ENCODE measurements at regions not wholly inside any gene's neighbourhood (a gene's known extent, or its start where the extent isn't known, plus 50 kb on each side); places are given as distances from the start of the nearest gene placed in this dataset.

DNA sequence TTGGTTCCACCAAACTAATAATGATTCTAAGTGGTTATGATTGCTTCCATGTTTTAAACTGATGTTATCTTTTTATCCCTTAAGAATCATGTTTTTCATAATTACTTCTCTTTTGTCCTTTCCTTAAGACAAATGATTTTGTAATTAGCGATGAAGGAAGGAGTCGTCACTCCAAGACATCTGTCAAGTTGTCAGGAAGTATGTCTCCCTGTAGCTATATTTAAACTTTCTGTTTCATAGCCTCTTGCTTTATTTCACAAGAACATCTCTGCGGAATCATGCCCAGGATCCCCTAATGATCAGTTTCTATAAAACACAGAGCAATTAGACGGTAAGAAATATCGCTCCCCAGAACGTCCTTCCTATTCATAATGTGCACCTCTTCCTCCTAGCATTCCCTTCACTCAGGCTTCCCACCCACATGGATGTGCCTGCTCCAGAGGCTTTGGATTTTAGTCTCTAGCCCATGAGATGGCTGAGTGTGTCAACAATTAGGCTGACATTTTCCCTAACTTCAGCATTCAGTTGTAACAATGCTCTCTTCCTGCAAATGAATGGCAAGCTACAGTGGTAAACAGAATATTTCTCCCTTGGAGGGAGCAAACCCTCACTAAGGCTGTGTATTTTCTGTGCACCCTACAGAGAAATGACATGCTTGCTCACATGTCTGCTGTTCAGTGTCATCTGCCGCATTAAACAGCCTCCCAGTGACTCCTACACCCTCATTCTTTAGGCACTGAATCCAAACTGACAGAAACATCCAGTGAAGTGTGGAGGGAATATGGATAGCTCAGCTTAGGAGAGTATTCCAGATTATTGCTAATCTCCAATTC is 879.6 kb upstream of the CELF4 start:
- H3K9ac ChIP-seq (ENCODE audit: low read length): no peak overlapping the region
- H3K4me1 ChIP-seq (ENCODE audit: insufficient read depth, low read length): no peaks in the 10 kb centered on the region
- Mint-ChIP-seq H3K27me3 (ENCODE audit: low read depth, unreplicated experiment) (peaks cover 2% of the 10 kb centered on the region), H3K27ac (ENCODE audit: unreplicated experiment) (no peak overlapping the region), H3K9me3 (ENCODE audit: unreplicated experiment) (peaks cover 4% of the 10 kb centered on the region), H3K36me3 (ENCODE audit: low read depth, unreplicated experiment) (no peaks in the 10 kb centered on the region), H3K4me3 (ENCODE audit: unreplicated experiment) (no peak overlapping the region), H3K4me1 (ENCODE audit: low read depth, unreplicated experiment) (peaks cover 13% of the 10 kb centered on the region)
- H3K27me3 ChIP-seq (ENCODE audit: insufficient read depth, low read length): no peaks in the 10 kb centered on the region
- no peak overlapping the region for H3K4me2 ChIP-seq (ENCODE audit: low read length)
- TF ChIP-seq EZH2 (IDR thresholded peaks at IDR 0.05; ENCODE audit: insufficient read depth, low read length) (no peak), CTCF (IDR thresholded peaks at IDR 0.05; ENCODE audit: insufficient read depth, low read depth, low read length) (no peak)
- FAIRE-seq: no peak
- no peak overlapping the region for H3K27ac ChIP-seq (ENCODE audit: low read depth, low read length)
- H2AFZ ChIP-seq (ENCODE audit: low read depth, low read length): no peak overlapping the region
- no peaks in the 10 kb centered on the region for H3K79me2 ChIP-seq (ENCODE audit: insufficient read depth, low read length)
- DNase-seq (ENCODE audit: low read depth): no peak
- no peak overlapping the region for H3K4me3 ChIP-seq (ENCODE audit: insufficient read depth, low read depth, low read length)
- H3K36me3 ChIP-seq (ENCODE audit: insufficient read depth, low read length): no peaks in the 10 kb centered on the region
- no peaks in the 10 kb centered on the region for H3K9me3 ChIP-seq (ENCODE audit: insufficient read depth, low read depth, low read length)
- no peaks in the 10 kb centered on the region for H4K20me1 ChIP-seq (ENCODE audit: insufficient read depth, low read length)

DNA sequence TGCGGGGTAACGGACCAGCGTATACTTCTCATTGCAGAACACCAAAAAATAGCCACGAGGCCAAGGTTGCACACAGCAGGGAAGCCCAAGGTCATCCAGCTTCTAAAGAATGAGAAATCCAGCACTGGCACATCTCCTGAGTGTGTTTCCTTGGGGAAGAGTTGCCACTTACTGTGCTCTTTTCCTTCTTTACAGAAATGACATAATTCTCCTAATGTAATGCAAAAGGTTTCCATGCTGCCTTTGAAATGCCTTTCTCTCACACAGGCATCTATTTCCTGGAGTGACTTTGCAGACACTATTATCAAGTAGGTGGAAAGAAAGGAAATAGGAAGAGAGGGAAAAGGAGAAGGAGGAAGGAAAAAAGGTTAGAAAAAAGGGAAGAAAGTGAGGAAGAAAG is 862.1 kb upstream of the CELF4 start:
- no peaks in the 10 kb centered on the region for H3K4me1 ChIP-seq (ENCODE audit: insufficient read depth, low read length)
- no peaks in the 10 kb centered on the region for H3K9me3 Mint-ChIP-seq (ENCODE audit: unreplicated experiment)
- no peak overlapping the region for H2AFZ ChIP-seq (ENCODE audit: low read depth, low read length)
- DNase-seq (ENCODE audit: low read depth) (no peak), FAIRE-seq (no peak)
- no peaks in the 10 kb centered on the region for H3K36me3 Mint-ChIP-seq (ENCODE audit: low read depth, unreplicated experiment)
- H3K4me2 ChIP-seq (ENCODE audit: low read length): no peak overlapping the region
- no peaks in the 10 kb centered on the region for H3K9me3 ChIP-seq (ENCODE audit: insufficient read depth, low read depth, low read length)
- H3K9ac ChIP-seq (ENCODE audit: low read length): no peak overlapping the region
- H3K27me3 Mint-ChIP-seq (ENCODE audit: low read depth, unreplicated experiment): peaks cover 3% of the 10 kb centered on the region
- H4K20me1 ChIP-seq (ENCODE audit: insufficient read depth, low read length): no peaks in the 10 kb centered on the region
- H3K27me3 ChIP-seq (ENCODE audit: insufficient read depth, low read length): no peaks in the 10 kb centered on the region
- no peak overlapping the region for H3K27ac Mint-ChIP-seq (ENCODE audit: unreplicated experiment)
- H3K4me3 ChIP-seq (ENCODE audit: insufficient read depth, low read depth, low read length): no peak overlapping the region
- H3K4me1 Mint-ChIP-seq (ENCODE audit: low read depth, unreplicated experiment): peaks cover 13% of the 10 kb centered on the region
- H3K36me3 ChIP-seq (ENCODE audit: insufficient read depth, low read length): no peaks in the 10 kb centered on the region
- TF ChIP-seq CTCF (IDR thresholded peaks at IDR 0.05; ENCODE audit: insufficient read depth, low read depth, low read length): no peak
- no peak for TF ChIP-seq EZH2 (IDR thresholded peaks at IDR 0.05; ENCODE audit: insufficient read depth, low read length)
- no peak overlapping the region for H3K27ac ChIP-seq (ENCODE audit: low read depth, low read length)
- no peak overlapping the region for H3K4me3 Mint-ChIP-seq (ENCODE audit: unreplicated experiment)
- H3K79me2 ChIP-seq (ENCODE audit: insufficient read depth, low read length): no peaks in the 10 kb centered on the region

GRCh38 chr18:38427234-38427633 is 861.6 kb upstream of the CELF4 start:
- Histone ChIP-seq H3K9ac (ENCODE audit: low read length) (no peak overlapping the region), H3K27ac (ENCODE audit: low read depth, low read length) (no peak overlapping the region), H3K36me3 (ENCODE audit: insufficient read depth, low read length) (no peaks in the 10 kb centered on the region), H3K4me3 (ENCODE audit: insufficient read depth, low read depth, low read length) (no peak overlapping the region), H3K4me2 (ENCODE audit: low read length) (no peak overlapping the region), H2AFZ (ENCODE audit: low read depth, low read length) (no peak overlapping the region), H3K9me3 (ENCODE audit: insufficient read depth, low read depth, low read length) (no peaks in the 10 kb centered on the region), H3K79me2 (ENCODE audit: insufficient read depth, low read length) (no peaks in the 10 kb centered on the region), H3K4me1 (ENCODE audit: insufficient read depth, low read length) (no peaks in the 10 kb centered on the region), H3K27me3 (ENCODE audit: insufficient read depth, low read length) (no peaks in the 10 kb centered on the region), H4K20me1 (ENCODE audit: insufficient read depth, low read length) (no peaks in the 10 kb centered on the region)
- TF ChIP-seq CTCF (IDR thresholded peaks at IDR 0.05; ENCODE audit: insufficient read depth, low read depth, low read length): no peak
- no peak for TF ChIP-seq EZH2 (IDR thresholded peaks at IDR 0.05; ENCODE audit: insufficient read depth, low read length)
- Mint-ChIP-seq H3K4me1 (ENCODE audit: low read depth, unreplicated experiment) (peaks cover 13% of the 10 kb centered on the region), H3K4me3 (ENCODE audit: unreplicated experiment) (no peak overlapping the region), H3K27me3 (ENCODE audit: low read depth, unreplicated experiment) (peaks cover 6% of the 10 kb centered on the region), H3K9me3 (ENCODE audit: unreplicated experiment) (no peaks in the 10 kb centered on the region), H3K27ac (ENCODE audit: unreplicated experiment) (no peak overlapping the region), H3K36me3 (ENCODE audit: low read depth, unreplicated experiment) (no peaks in the 10 kb centered on the region)
- DNase-seq (ENCODE audit: low read depth) (no peak), FAIRE-seq (no peak)
